HepG2 (cell line): ENCODE measurements at regions not wholly inside any gene's neighbourhood (a gene's known extent, or its start where the extent isn't known, plus 50 kb on each side); places are given as distances from the start of the nearest gene placed in this dataset.

ENCODE experiments used
- RAD21 ChIP-seq: fragments of 450-650 bp; formaldehyde crosslinking; IDR thresholded peaks from 2 replicates; pipeline ENCODE4 v1.5.0; 2020; ENCODE audit warnings: mild to moderate bottlenecking
- ZSCAN21 ChIP-seq: sonication (generic); formaldehyde crosslinking; IDR thresholded peaks from 2 replicates; pipeline ENCODE4 v1.8.0; 2022; ENCODE audit warnings: mild to moderate bottlenecking, missing genetic modification reagents, moderate library complexity, borderline replicate concordance

- TF ChIP-seq RAD21 (CRISPR knock-in tag) (no peak), ZSCAN21 (CRISPR knock-in tag) (no peak)
Measured at GRCh38 chr3:72169120-72169519, 384.2 kb upstream of the PROK2 start.
